ENCODE measurements at regions not wholly inside any gene's neighbourhood (a gene's known extent, or its start where the extent isn't known, plus 50 kb on each side); places are given as distances from the start of the nearest gene placed in this dataset.
"Not testable (repeated sequence)": the region's sequence is repeated elsewhere in the genome, so short reads cannot be mapped to it uniquely, and the experiment has no call there.

- no peak overlapping the region for H3K27ac ChIP-seq
- TF ChIP-seq ZFX (IDR thresholded peaks at IDR 0.05; ENCODE audit: borderline replicate concordance) (no peak), CTCF (IDR thresholded peaks at IDR 0.05) (no peak)
Measured at GRCh38 chr13:22936228-22936627, 244.6 kb upstream of the SGCG start.

- TF ChIP-seq ZFX (IDR thresholded peaks at IDR 0.05; ENCODE audit: borderline replicate concordance) (no peak), CTCF (IDR thresholded peaks at IDR 0.05) (no peak)
- no peak overlapping the region for H3K27ac ChIP-seq
Measured at GRCh38 chr13:22937241-22937640, 243.5 kb upstream of the SGCG start.

- no peak overlapping the region for H3K27ac ChIP-seq
- TF ChIP-seq CTCF (IDR thresholded peaks at IDR 0.05) (no peak), ZFX (IDR thresholded peaks at IDR 0.05; ENCODE audit: borderline replicate concordance) (no peak)
Measured at GRCh38 chr13:22937953-22938352, 242.8 kb upstream of the SGCG start.

- no peak for TF ChIP-seq ZFX (IDR thresholded peaks at IDR 0.05; ENCODE audit: borderline replicate concordance)
- TF ChIP-seq CTCF (IDR thresholded peaks at IDR 0.05): no peak
- H3K27ac ChIP-seq: no peak overlapping the region
Measured at GRCh38 chr13:22938576-22938975, 242.2 kb upstream of the SGCG start.

GRCh38 chr13:22939157-22939556 lies 241.6 kb upstream of the SGCG start:
- TF ChIP-seq ZFX (IDR thresholded peaks at IDR 0.05; ENCODE audit: borderline replicate concordance) (no peak), CTCF (IDR thresholded peaks at IDR 0.05) (no peak)

GRCh38 chr13:22940090-22940710 lies 240.6 kb upstream of the SGCG start:
- TF ChIP-seq ZFX (IDR thresholded peaks at IDR 0.05; ENCODE audit: borderline replicate concordance) (no peak), CTCF (IDR thresholded peaks at IDR 0.05) (no peak)
- no peak overlapping the region for H3K27ac ChIP-seq

More at GRCh38 chr13:22939157-22939556, 241.6 kb upstream of the SGCG start:
- H3K27ac ChIP-seq: no peak overlapping the region

GRCh38 chr13:22940736-22941135 lies 240.0 kb upstream of the SGCG start:
- TF ChIP-seq CTCF (IDR thresholded peaks at IDR 0.05): no peak
- no peak for TF ChIP-seq ZFX (IDR thresholded peaks at IDR 0.05; ENCODE audit: borderline replicate concordance)
- H3K27ac ChIP-seq: no peak overlapping the region

- H3K27ac ChIP-seq: not testable (repeated sequence)
Measured at GRCh38 chr13:22941495-22941894, 239.3 kb upstream of the SGCG start.

- H3K27ac ChIP-seq: not testable (repeated sequence)
Measured at GRCh38 chr13:22942831-22943230, 237.9 kb upstream of the SGCG start.

Data from 22Rv1 (cell line).